Astrocyte of the hippocampus (primary cell): ENCODE measurements at regions not wholly inside any gene's neighbourhood (a gene's known extent, or its start where the extent isn't known, plus 50 kb on each side); places are given as distances from the start of the nearest gene placed in this dataset.
"Not testable (repeated sequence)": the region's sequence is repeated elsewhere in the genome, so short reads cannot be mapped to it uniquely, and the experiment has no call there.

Experiments used
- DNase-seq: peaks from one replicate; pipeline ENCODE4 v3.0.0; 2011; ENCODE audit warnings: low read depth, low spot score

DNA sequence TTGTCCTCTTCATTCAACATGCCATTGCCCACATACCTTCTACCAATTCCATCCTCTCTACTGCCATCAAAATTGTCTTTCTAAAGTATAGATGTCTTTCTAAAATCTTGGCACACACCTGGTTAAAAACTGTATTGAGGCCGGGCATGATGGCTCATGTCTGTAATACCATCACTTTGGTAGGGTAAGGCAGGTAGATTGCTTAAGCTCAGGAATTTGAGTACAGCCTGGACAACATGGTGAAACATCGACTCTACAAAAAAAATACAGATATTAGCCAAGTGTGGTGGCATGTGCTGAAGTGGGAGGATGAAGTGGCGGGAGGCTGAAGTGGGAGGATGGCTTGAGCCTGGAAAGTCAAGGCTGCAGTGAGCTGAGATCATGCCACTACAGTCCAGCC is 412.1 kb downstream of the TMEM38B start:
- no peak for DNase-seq

DNA sequence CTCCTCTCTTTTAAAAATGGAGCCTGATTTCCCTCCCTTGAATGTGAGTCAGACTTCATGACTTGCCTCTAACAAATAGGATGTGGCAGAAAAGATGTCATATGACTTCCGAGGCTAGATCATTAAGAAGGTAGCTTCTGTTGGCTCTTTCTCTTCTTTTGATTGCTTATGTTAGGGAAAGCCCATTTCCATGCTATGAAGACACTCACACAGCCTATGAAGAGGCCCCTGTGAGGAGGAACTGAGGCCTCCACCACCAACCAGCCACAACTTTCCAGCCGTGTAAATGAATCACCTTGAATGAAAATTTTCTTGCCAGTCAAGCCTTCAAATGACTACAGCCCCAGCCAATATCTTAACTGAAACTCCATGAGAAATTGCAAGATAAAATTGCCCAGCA is 413.4 kb downstream of the TMEM38B start:
- DNase-seq: no peak

DNA sequence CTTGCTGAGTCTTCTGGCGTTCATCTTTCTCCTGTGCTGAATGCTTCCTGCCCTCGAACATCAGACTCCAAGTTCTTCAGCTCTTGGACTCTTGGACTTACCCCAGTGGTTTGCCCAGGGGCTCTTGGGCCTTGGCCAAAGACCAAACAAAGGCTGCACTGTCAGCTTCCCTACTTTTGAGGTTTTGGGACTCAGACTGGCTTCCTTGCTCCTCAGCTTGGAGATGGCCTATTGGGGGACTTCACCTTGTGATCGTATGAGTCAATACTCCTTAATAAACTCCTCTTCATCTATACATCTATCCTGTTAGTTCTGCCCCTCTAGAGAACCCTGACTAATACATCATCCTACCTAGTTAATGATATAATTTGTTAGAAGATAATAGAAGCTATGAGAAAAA is 415.4 kb downstream of the TMEM38B start:
- DNase-seq: not testable (repeated sequence)

- no peak for DNase-seq
These were observed 416.1 kb downstream of the TMEM38B start for GRCh38 chr9:106110483-106110882.

- no peak for DNase-seq
These were observed 416.8 kb downstream of the TMEM38B start for GRCh38 chr9:106111039-106111730.

- DNase-seq: peak; percentile 23
These were observed 418.6 kb downstream of the TMEM38B start for GRCh38 chr9:106112935-106113334.

DNA sequence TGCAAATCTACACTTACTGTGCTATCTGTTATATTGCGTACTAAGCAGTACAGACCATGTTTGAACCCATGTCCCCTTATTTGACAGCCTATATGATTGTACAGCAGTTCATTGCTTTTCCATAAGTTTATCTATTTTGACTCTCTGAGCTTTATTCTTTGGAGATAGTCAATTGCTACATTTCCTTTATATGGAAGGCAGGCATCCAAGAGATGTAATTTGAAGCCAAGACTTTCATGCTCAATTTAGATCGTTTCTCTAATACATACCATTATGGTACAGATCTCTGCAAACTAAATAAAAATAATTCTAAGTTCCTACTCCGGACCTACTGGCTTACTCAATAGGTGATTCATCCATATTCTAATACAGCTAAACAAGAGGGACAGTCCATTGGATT is 424.8 kb downstream of the TMEM38B start:
- no peak for DNase-seq

DNA sequence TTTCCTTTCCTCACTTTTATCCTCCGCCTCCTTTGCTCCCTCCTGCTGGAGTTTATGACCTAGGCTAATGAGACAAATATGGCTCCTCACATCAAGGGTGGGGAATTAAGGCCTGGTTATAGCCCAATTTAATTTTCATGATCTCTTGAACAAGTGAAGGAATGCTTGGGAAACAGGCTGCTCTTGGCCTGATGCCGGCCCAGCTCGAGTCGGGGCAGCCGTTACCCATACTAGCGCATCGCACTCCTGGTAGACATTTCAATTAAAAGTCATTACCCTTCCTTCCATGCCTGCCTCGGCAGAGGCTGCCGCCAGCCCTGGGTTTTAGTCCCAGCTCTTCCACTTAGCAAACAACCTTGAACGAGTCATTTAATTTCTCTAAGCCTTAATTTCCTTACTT is 425.7 kb downstream of the TMEM38B start:
- no peak for DNase-seq

- peak; percentile 61 for DNase-seq
These were observed 433.4 kb downstream of the TMEM38B start for GRCh38 chr9:106127776-106128175.

DNA sequence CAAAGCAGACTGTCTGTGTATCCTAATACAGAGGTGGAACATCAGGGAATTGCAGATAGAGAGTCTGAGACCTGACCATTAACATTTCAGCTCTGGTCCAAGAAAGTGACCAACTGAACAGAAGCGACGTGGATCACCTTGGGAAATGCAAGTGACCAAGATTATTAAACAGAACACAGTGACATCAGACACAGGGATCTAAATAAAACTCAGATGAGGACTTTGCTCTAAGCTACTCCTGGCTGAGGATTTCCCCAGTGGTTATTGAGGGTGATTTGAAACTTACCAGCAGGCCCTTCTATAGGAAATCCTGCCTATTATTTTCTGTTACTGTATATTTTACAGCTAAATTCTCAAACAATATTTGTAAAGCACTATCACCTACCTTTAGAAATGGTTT is 436.0 kb downstream of the TMEM38B start:
- no peak for DNase-seq

DNA sequence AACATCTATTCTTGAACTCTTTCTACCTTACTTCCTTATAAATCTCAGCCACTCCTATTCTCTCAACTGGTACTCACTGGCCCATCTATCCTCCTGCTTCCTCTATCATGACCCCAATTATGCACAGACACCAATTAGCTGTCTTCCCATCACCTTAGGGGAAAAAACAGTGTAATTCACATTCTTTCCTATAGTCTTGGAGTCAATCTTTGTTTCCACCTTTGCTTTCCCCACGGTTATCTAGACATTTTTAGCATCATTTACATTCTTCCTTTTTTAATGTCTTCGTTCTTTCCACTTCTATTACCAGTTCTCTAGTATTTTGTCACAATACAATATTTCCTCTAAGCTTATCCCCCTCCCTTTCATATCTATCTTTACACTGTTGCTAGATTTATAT is 449.4 kb downstream of the TMEM38B start:
- no peak for DNase-seq

DNA sequence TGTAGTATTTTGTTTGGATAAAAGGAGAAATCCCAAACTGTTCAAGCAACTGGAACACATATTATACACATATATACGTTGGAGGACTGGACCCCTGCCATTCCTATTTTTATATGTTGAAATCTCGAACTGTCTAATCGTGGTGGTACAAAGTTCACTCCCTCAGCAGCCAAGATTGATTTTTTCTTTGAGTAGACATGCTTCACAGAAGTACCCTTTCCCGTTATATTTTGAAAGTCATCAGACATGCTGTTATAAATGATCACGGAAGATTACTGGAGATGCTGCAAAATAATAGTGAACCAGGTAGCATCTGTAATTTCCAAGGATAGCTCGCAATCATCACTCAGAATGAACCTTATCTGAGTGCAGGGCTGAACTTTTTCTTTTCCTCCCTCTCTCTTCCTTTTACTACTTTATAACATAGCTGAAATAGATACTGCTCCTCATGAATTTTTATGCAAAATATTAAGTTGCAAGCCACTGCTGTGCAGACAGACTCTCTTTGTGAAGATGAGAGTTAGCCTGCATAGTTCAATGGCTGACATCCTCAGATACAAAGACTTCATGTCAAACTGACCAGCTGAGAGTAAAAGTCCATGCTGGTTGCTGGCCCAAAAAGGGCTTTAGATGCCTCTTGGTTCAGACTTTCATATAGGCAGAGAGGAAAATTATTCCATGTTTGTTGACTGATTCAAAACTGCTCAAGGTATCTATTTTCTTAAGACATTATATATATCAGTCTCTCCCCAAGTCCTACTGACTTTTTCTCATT is 451.9 kb downstream of the TMEM38B start:
- DNase-seq: no peak

DNA sequence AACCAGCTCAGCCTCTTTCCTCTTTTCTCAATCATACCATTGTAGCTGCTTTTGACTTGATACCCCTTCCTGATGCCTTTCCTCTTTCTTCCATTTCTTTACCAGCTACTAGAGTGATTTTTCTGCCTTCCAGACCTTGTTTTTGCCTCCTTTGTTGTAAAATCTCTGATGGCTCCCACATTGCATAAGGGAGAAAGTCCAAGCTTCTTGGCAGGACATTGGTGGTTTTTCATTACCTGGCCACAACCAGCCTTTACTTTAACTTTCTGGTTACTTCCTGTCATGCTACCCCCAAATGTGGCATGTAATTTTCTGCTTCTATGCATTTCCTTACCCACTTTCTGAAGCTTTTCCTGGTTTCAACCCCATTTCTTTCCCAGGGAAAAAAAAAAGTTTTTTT is 452.5 kb downstream of the TMEM38B start:
- no peak for DNase-seq

- no peak for DNase-seq
These were observed 455.6 kb downstream of the TMEM38B start for GRCh38 chr9:106149956-106150355.

- no peak for DNase-seq
These were observed 462.1 kb downstream of the TMEM38B start for GRCh38 chr9:106156465-106156864.

- DNase-seq: no peak
These were observed 477.9 kb downstream of the TMEM38B start for GRCh38 chr9:106172265-106172664.

GRCh38 chr9:106174346-106174745 is 480.0 kb downstream of the TMEM38B start:
- DNase-seq: no peak

GRCh38 chr9:106177216-106177615 is 482.9 kb downstream of the TMEM38B start:
- DNase-seq: no peak

GRCh38 chr9:106179191-106179590 is 484.9 kb downstream of the TMEM38B start:
- DNase-seq: no peak

DNA sequence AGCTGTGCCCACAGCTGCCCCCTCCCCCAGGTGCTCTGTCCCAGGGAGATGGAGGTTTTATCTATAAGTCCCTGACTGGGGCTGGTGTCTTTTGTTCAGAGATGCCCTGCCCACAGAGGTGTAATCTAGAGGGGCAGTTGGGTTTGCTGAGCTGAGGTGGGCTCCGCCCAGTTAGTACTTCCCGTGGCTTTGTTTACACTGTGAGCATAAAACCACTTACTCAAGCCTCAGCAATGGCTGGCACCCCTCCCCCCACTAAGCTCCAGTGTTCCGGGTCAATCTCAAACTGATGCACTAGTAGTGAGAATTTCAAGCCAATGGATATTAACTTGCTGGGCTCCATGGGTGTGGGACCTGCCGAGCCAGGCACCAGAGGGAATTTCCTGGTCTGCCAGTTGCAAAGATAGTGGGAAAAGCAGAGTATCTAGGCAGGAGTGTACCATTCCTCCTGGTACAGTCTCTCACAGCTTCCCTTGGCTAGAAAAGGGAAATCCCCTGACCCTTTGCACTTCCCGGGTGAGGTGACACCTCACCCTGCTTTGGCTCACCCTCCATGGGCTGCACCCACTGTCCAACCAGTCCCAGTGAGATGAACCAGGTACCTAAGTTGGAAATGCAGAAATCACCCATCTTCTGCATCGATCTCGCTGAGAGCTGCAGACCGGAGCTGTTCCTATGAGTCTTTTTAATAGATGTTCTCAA is 509.6 kb downstream of the TMEM38B start:
- not testable (repeated sequence) for DNase-seq

DNA sequence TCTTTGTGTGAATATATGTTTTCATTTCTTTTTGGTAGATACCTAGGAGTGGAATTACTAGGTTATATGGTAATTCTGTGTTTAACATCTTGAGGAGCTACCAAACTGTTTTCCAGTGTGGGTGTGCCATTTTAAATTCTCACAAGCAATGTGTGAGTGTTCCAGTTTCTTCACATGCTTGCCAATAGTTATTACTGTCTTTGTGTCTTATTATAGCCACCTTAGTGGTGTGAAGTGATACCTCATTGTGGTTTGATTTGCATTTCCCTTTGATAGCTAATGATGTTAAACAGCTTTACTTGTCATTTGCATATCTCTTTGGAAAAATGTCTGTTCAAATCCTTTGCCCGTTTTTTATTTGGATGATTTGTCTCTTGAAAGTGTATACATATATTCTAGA is 513.0 kb downstream of the TMEM38B start:
- DNase-seq: no peak

DNA sequence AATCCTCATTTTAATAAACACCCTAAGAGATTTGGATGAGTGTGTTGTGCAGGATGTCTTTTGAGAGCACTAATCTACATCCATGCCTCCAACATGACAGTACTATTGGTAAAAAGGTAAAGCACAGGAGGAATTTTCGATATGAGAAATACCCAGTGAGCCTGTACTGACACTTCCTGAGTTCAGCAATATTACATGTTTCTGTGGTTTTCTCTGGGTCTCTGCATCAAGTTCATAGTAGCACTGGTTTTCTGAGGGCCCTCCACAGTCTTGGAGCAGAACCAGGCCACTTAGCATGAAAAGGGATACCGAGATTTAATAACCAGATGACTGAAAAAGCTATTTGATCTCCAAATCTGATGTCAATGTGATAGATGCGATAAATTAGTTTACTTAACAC is 524.1 kb downstream of the TMEM38B start:
- no peak for DNase-seq

DNA sequence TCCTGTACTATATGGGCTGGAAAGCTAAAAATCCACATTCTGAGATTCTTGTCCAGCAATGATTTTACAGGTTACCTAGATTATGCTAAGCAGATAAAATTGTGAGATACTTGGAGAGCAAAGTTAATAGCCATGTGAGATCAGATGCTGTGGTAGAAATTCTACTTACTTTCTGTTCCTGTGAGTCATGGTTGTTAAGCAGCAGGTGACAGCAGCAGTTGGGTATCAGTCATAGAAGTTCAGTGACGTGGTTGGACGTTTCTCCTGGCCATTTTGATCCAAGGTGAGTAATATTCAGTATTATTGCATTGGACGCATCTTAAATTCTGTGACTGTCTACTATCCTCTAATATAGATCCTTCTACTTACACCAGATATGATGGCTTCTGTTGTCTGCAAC is 524.5 kb downstream of the TMEM38B start:
- DNase-seq: no peak
